ENCODE measurements at regions not wholly inside any gene's neighbourhood (a gene's known extent, or its start where the extent isn't known, plus 50 kb on each side); places are given as distances from the start of the nearest gene placed in this dataset.

- TF ChIP-seq CTCF (conservative IDR thresholded peaks at IDR 0.05; ENCODE audit: low read depth in 2 of 2), result no peak
- TF ChIP-seq POLR2AphosphoS5 (IDR thresholded peaks at IDR 0.05; ENCODE audit: low read depth), result no peak
- no peak for TF ChIP-seq REST (IDR thresholded peaks at IDR 0.05; ENCODE audit: unreplicated experiment)
- no peak for TF ChIP-seq JUNB (IDR thresholded peaks at IDR 0.05; ENCODE audit: unreplicated experiment)
- no peak for TF ChIP-seq EZH2 (IDR thresholded peaks at IDR 0.05; ENCODE audit: low read depth, unreplicated experiment)
- no peak for TF ChIP-seq ZNF462 (CRISPR knock-in tag; IDR thresholded peaks at IDR 0.05)
- TF ChIP-seq NANOG (IDR thresholded peaks at IDR 0.05; ENCODE audit: borderline replicate concordance), result no peak
- TF ChIP-seq CREB1 (CRISPR knock-in tag; IDR thresholded peaks at IDR 0.05; ENCODE audit: low read depth), result no peak
These were observed 133.6 kb upstream of the RET start for GRCh38 chr10:42943025-42943818.
